ENCODE measurements at regions not wholly inside any gene's neighbourhood (a gene's known extent, or its start where the extent isn't known, plus 50 kb on each side); places are given as distances from the start of the nearest gene placed in this dataset.

- POLR2A ChIA-PET, result no interaction called here
- CTCF ChIA-PET, result no interaction called here
Measured at GRCh38 chr20:57908704-57909630, 199.2 kb upstream of the PMEPA1 start.

GRCh38 chr20:57908226-57908625, 198.4 kb upstream of the PMEPA1 start:
- ChIA-PET CTCF (no interaction called here), POLR2A (no interaction called here)

- ChIA-PET POLR2A (no interaction called here), CTCF (interaction anchor here (0.5 kb wide), 1 partner anchor 160 kb away, joined by 3 read pairs; no protein-coding TSS in a partner anchor)
Measured at GRCh38 chr20:57907131-57908000, 197.6 kb upstream of the PMEPA1 start.

- ChIA-PET POLR2A (interaction anchor here (0.6 kb wide), 1 partner anchor 307 kb away, joined by 5 read pairs; no protein-coding TSS in a partner anchor), CTCF (no interaction called here)
Measured at GRCh38 chr20:57905448-57905847, 195.6 kb upstream of the PMEPA1 start.

- CTCF ChIA-PET, result no interaction called here
- POLR2A ChIA-PET, result no interaction called here
Measured at GRCh38 chr20:57904314-57905105, 194.7 kb upstream of the PMEPA1 start.

- ChIA-PET POLR2A (no interaction called here), CTCF (no interaction called here)
Measured at GRCh38 chr20:57902473-57902872, 192.7 kb upstream of the PMEPA1 start.

GRCh38 chr20:57901526-57901925, 191.7 kb upstream of the PMEPA1 start:
- ChIA-PET CTCF (no interaction called here), POLR2A (no interaction called here)

GRCh38 chr20:57900226-57900905, 190.6 kb upstream of the PMEPA1 start:
- ChIA-PET POLR2A (no interaction called here), CTCF (no interaction called here)

- ChIA-PET CTCF (no interaction called here), POLR2A (no interaction called here)
Measured at GRCh38 chr20:57899554-57899953, 189.7 kb upstream of the PMEPA1 start.

- ChIA-PET CTCF (no interaction called here), POLR2A (no interaction called here)
Measured at GRCh38 chr20:57898332-57898731, 188.5 kb upstream of the PMEPA1 start.

GRCh38 chr20:57897891-57898290, 188.1 kb upstream of the PMEPA1 start:
- ChIA-PET CTCF (no interaction called here), POLR2A (no interaction called here)

- POLR2A ChIA-PET, result no interaction called here
- CTCF ChIA-PET, result no interaction called here
Measured at GRCh38 chr20:57897156-57897874, 187.5 kb upstream of the PMEPA1 start.

GRCh38 chr20:57896563-57896962, 186.7 kb upstream of the PMEPA1 start:
- ChIA-PET CTCF (no interaction called here), POLR2A (no interaction called here)

- CTCF ChIA-PET, result no interaction called here
- POLR2A ChIA-PET, result no interaction called here
Measured at GRCh38 chr20:57896017-57896416, 186.2 kb upstream of the PMEPA1 start.

- ChIA-PET CTCF (no interaction called here), POLR2A (no interaction called here)
Measured at GRCh38 chr20:57895161-57895855, 185.5 kb upstream of the PMEPA1 start.

- CTCF ChIA-PET, result no interaction called here
- POLR2A ChIA-PET, result no interaction called here
Measured at GRCh38 chr20:57894522-57894921, 184.7 kb upstream of the PMEPA1 start.

GRCh38 chr20:57894096-57894495, 184.3 kb upstream of the PMEPA1 start:
- ChIA-PET CTCF (no interaction called here), POLR2A (no interaction called here)

GRCh38 chr20:57893366-57893999, 183.7 kb upstream of the PMEPA1 start:
- CTCF ChIA-PET, result no interaction called here
- POLR2A ChIA-PET, result no interaction called here

All from activated CD8-positive, alpha-beta memory T cell treated with anti-CD3 and anti-CD28 coated beads for 36 hours (primary cell).